LNCaP clone FGC (cell line): ENCODE measurements at regions not wholly inside any gene's neighbourhood (a gene's known extent, or its start where the extent isn't known, plus 50 kb on each side); places are given as distances from the start of the nearest gene placed in this dataset.

Experiments used
- DNase-seq: peaks from one replicate; pipeline ENCODE4 v3.0.0-alpha.2; 2011; ENCODE audit warnings: low read depth
- H3K4me3 ChIP-seq: 2 replicates; pipeline ENCODE4 v1.5.1; 2011; ENCODE audit warnings: mild to moderate bottlenecking, low read depth, low read length, control low read depth
- TF ChIP-seq, protein P1 (sequence below): IDR thresholded peaks from 2 replicates; pipeline ENCODE4 v1.5.1; 2012; ENCODE audit warnings: mild to moderate bottlenecking; ENCODE audit not compliant: control insufficient read depth, insufficient read depth; ENCODE audit errors: extremely low read depth

DNA sequence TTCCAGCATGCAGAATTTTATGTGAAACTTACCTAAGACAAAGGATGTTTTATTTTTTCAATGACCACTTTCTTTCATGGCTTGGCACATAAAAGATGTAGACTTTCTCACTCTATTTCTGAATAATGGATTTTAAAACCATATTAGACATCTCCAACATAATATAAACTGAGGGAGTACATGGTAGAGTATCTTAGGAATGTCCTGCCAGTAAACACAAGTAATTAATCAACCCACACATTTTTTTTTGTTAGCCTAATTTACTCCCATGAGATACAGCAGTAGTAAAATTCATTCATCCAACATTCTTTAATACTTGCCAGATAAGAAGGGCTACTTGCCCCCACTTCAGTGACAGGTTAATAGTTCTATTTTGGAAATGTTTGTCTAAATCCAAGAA, 235.4 kb upstream of the ADAMTS5 start:
- H3K4me3 ChIP-seq = no peak overlapping the region
- TF ChIP-seq, protein P1, sequence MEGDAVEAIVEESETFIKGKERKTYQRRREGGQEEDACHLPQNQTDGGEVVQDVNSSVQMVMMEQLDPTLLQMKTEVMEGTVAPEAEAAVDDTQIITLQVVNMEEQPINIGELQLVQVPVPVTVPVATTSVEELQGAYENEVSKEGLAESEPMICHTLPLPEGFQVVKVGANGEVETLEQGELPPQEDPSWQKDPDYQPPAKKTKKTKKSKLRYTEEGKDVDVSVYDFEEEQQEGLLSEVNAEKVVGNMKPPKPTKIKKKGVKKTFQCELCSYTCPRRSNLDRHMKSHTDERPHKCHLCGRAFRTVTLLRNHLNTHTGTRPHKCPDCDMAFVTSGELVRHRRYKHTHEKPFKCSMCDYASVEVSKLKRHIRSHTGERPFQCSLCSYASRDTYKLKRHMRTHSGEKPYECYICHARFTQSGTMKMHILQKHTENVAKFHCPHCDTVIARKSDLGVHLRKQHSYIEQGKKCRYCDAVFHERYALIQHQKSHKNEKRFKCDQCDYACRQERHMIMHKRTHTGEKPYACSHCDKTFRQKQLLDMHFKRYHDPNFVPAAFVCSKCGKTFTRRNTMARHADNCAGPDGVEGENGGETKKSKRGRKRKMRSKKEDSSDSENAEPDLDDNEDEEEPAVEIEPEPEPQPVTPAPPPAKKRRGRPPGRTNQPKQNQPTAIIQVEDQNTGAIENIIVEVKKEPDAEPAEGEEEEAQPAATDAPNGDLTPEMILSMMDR = no peak
- no peak for DNase-seq

DNA sequence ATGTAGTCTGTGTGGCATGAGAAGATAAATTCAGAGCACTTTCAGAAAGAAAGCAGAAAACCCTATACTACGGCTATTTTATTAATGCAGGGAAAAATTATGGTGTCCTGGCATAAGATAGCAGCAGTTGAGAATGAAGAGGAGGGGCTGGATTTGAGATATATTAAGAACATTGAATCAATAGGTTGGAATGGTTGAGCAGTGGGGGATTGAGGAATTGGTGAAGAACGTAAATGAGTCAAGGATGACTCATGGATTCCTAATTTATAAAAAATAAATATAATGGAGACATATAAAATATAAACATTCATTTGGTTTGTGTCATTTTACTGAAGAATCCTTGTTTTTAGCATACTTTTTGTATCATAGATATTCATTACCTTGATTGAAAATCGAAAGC, 234.3 kb upstream of the ADAMTS5 start:
- TF ChIP-seq, protein P1 = no peak
- DNase-seq = no peak
- H3K4me3 ChIP-seq = no peak overlapping the region

DNA sequence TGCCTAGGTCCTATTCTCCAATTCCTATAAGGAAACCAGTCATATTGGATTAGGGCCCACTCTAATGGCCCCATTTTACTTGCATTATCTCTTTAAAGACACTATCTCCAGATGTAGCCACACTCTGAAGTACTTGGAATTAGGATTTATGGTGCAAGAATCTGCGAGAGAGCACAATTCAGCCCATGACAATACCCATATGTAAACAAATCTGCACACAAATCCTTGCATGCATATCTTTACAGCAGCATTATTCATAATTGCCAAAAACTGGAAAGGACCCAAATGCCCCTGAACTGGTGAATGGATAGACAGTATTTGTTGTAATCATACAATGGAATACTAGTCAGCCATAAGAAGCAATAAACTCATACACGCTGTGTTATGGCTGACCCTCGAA, 229.8 kb upstream of the ADAMTS5 start:
- TF ChIP-seq, protein P1 = no peak
- DNase-seq = no peak
- H3K4me3 ChIP-seq = no peak overlapping the region

- no peak for DNase-seq
- TF ChIP-seq, protein P1 = no peak
- no peak overlapping the region for H3K4me3 ChIP-seq
Measured at GRCh38 chr21:27192281-27192949, 225.5 kb upstream of the ADAMTS5 start.

DNA sequence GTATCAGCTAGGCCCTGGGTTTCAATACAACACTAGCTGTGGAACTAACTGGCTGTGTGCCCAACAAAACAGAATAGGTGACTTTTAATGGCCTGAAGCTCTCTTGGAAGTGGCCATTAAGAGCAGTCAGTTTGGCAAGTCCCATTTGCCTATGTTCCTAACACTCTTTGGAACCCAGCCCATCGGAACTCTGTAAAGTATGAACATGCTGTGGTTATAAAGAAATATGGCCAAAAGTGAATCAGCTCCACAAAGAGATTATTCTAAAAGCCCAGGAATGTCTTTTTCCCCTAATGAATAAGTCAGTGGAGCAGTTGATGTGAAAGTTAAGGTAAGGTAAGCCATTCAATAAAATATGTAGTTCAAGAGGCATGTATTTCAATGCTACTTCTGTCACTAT, 223.7 kb upstream of the ADAMTS5 start:
- no peak overlapping the region for H3K4me3 ChIP-seq
- TF ChIP-seq, protein P1 = no peak
- DNase-seq = peak; percentile 87

DNA sequence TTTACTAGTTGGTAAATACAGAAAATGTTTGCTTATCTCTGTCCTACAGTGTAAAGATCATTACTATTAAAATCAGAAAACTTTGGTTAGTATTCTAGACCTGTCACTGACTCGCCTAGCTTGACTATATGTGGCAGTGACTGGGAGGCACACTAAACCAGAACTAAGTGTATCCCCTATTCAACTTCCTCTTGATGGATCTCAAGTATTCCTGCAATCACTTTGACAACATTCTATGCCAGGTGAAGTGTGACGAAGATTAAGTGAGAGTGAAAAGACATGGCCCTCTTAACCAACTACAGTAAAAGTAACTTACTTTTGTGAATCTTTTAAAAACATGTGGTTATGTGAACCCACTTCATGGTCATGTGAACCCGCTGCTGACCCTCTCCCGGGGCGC, 223.0 kb upstream of the ADAMTS5 start:
- DNase-seq = no peak
- H3K4me3 ChIP-seq = no peak overlapping the region
- TF ChIP-seq, protein P1 = no peak

DNA sequence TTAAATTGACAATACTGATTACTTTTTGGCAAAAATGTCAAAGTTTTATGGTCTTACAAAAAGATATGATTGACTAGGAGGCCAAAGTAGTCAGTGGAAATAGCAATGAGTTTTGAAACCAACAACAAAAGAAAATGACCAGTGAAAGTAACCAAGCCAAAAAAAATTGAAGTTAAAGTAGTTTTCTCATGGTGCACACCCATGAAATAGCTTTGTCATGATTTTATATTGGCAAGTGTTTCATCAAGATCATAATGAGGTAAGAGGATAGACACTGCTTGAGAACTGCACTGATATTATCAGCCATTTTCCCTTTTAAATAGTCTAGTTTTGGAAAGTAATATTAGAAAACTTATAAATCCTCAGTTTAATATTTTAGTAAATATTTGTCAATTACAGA, 206.2 kb upstream of the ADAMTS5 start:
- H3K4me3 ChIP-seq = no peak overlapping the region
- DNase-seq = no peak
- TF ChIP-seq, protein P1 = no peak
